GM18505 (cell line): ENCODE measurements at regions not wholly inside any gene's neighbourhood (a gene's known extent, or its start where the extent isn't known, plus 50 kb on each side); places are given as distances from the start of the nearest gene placed in this dataset.

ENCODE experiments used
- ATAC-seq: cut with Tn5 transposase; IDR thresholded peaks from one replicate; pipeline ENCODE4 v1.9.1; 2021; ENCODE audit not compliant: unreplicated experiment
- POLR2A ChIP-seq: IDR thresholded peaks from 4 replicates; pipeline ENCODE4 v1.6.1; 2011; ENCODE audit warnings: borderline replicate concordance; ENCODE audit not compliant: insufficient read depth, insufficient read length; ENCODE audit errors: extremely low read depth

GRCh38 chr3:178152031-178152806 is 384.0 kb upstream of the KCNMB2 start:
- no peak for ATAC-seq
- no peak for TF ChIP-seq POLR2A

GRCh38 chr3:178152988-178153387 is 383.2 kb upstream of the KCNMB2 start:
- no peak for ATAC-seq
- TF ChIP-seq POLR2A: no peak

DNA sequence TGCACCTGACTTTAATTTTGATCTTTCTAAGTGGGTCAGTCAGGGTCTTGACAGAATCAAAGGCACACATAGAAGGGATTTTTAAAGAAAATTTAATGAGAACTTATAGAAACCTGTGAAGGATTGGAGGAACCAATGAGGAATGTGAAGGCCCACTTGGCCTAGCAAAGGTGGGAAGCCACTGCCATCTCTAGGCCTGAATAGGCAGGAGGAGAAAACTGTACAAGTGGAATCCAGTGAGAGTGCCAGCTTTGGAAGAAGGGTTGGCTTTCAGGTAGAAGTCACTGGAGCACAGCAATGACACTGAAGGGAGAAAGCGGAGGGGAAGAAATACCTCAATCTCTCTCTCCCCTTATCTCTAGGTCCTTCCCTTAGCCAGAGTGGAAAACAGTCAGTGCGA is 380.7 kb upstream of the KCNMB2 start:
- no peak for ATAC-seq
- no peak for TF ChIP-seq POLR2A

DNA sequence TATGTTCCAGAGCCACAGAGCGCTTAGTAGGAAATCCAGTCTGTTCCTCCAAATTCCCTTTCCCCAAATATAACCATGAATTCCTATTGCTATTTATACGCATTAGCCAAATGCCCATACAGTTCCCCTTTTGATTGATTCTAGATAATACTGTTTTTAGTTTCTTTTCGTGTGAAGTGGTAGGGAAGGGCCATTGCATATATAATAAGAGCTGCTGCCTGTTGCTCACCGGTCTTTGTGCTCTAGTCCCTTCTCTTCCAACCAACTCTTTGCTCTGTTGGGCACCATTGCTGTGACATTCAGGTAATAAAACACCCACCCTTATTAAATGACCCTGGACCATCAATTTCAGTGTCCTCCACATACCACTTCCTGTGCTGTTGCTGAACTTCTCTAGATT is 379.9 kb upstream of the KCNMB2 start:
- no peak for ATAC-seq
- no peak for TF ChIP-seq POLR2A

GRCh38 chr3:178159691-178160220 is 376.5 kb upstream of the KCNMB2 start:
- TF ChIP-seq POLR2A: no peak
- ATAC-seq: no peak

DNA sequence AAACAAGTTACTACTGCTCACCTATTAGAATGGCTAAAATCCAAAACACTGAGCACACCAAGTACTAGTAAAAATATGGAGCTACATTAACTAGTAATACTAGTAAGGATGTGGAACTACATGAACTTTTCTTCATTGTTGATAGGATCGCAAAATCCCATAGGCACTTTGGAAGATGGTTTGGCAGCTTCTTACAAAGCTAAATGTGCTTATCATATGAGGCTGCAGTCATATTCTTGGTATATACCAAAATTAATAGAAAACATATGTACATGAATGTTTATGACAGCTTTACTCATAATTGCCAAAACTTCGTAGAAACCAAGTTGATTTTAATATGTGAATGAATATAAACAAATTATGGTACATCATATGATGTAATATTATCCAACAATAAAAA is 366.8 kb upstream of the KCNMB2 start:
- no peak for ATAC-seq
- no peak for TF ChIP-seq POLR2A

GRCh38 chr3:178170698-178171535 is 365.3 kb upstream of the KCNMB2 start:
- no peak for TF ChIP-seq POLR2A
- no peak for ATAC-seq

GRCh38 chr3:178172121-178172520 is 364.1 kb upstream of the KCNMB2 start:
- no peak for ATAC-seq
- TF ChIP-seq POLR2A: no peak

DNA sequence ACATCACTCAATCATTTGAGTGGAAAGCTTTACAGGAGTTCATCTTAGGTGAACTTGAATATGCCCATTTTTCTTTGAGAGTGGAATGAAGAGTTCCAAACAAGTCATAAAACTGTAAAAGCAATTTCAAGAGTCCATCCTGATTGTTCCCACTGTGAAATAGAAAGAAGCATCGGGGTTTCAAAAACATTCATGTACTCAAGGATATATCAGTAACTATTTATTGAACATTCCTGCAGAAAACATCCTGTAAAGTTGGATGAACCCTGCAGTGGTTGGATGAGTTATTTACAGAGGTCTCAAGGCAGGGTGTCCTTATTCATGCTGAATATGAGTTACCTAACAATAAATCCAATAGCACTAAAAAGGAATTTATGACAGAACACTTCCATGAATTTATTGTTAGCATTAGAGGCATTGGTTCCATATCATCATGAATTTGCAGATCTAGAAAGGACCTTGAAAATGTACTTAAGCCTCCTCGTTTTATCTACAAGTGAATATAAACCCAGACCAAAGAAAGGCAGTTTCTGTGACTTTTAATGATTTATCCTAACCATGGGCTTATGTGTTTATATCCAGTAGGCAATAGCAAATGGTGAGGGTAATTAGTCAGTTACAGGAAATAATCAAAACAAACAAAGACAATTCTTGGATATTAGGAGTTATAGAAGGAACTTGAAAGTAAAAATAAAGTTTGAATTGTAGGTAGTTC is 361.9 kb upstream of the KCNMB2 start:
- TF ChIP-seq POLR2A: no peak
- no peak for ATAC-seq

GRCh38 chr3:178181088-178181487 is 355.1 kb upstream of the KCNMB2 start:
- ATAC-seq: no peak
- TF ChIP-seq POLR2A: no peak

- no peak for ATAC-seq
- TF ChIP-seq POLR2A: no peak
Measured at GRCh38 chr3:178181784-178182183, 354.5 kb upstream of the KCNMB2 start.

DNA sequence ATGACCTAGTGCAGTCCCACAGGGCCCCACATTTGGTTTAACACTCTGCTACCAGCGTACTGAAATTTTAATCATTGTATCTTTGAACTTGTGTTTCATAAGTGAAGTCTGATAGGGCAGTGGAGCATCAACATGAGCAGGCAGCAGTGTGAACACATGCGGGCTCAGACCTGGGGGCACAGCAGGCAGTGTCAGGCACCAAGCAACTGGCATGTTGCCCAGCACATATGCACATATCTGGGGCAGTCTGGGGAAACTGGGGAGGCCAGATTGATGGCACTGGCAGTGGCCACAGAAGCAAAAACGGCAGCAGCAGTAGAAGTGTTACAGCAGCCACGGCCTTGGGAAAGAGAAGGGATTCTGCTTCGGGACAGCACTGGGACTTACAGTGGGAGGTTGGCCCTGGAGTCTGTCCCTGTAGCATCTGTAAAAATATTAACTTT is 353.9 kb upstream of the KCNMB2 start:
- no peak for ATAC-seq
- no peak for TF ChIP-seq POLR2A

DNA sequence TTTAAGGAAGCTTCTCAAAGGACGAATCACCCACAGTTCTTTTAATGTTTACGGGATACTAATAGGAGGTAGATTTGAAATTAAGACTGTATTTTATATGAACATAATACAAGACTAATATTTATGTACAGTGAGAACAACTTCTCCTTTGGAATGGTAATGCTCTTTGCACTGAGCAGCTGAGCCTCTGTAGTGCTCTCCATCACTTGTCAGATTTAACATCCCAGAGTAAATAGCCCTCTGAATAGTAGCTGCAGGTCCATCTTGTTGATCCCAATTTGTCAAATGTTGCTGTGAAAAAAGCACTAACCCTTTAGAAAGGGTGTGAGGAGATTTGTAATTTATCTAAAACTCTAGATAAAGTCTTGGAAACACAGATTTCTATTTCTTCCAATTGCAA is 351.4 kb upstream of the KCNMB2 start:
- no peak for TF ChIP-seq POLR2A
- ATAC-seq: no peak
